ENCODE measurements at regions not wholly inside any gene's neighbourhood (a gene's known extent, or its start where the extent isn't known, plus 50 kb on each side); places are given as distances from the start of the nearest gene placed in this dataset.

DNA sequence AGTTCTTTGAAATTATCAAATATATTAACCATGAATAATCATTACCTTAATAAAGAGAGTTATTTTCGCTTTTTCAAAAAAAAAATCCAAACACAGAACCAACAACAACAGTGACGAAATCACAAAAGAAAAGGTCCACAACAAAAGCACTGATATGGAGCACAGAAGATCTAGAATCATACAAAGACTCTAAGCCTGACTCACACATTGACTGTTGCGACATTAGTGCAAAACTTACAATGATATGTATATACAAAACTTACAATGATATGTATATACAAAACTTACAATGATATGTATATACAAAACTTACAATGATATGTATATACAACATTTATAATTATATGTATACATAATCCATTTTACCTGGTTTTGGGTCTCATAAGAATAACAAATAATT lies 117.7 kb downstream of the USP22 start:
- Histone ChIP-seq H3K9ac (ENCODE audit: low read length) (no peak overlapping the region), H3K79me2 (ENCODE audit: insufficient read depth, low read length) (no peaks in the 10 kb centered on the region), H3K36me3 (ENCODE audit: control insufficient read depth in 1 of 2, insufficient read depth in 2 of 2, low read length in 2 of 2) (no peaks in the 10 kb centered on the region), H2AFZ (ENCODE audit: low read depth, low read length, poor library complexity, severe bottlenecking) (no peak overlapping the region), H3K27me3 (ENCODE audit: insufficient read depth, low read length) (no peaks in the 10 kb centered on the region), H3K4me1 (ENCODE audit: control insufficient read depth in 1 of 2, insufficient read depth in 2 of 2, low read length in 2 of 2) (peaks cover 0 to 4% of the 10 kb centered on the region in 2 experiments; a peak in 1 of 4 replicates), H4K20me1 (ENCODE audit: insufficient read depth) (no peaks in the 10 kb centered on the region), H3K9me2 (ENCODE audit: insufficient read depth) (no peaks in the 10 kb centered on the region), H3K4me3 (replicated peaks in 1 of 2; ENCODE audit: low read depth in 1 of 2, low read length in 2 of 2) (no peak overlapping the region), H3K9me3 (ENCODE audit: control insufficient read depth in 1 of 2, insufficient read depth in 1 of 2, low read depth in 1 of 2, low read length in 2 of 2) (no peaks in the 10 kb centered on the region), H3K27ac (ENCODE audit: low read depth, low read length) (no peak overlapping the region), H3K4me2 (ENCODE audit: low read length) (no peak overlapping the region)
- no TSS peak for BruUV-seq (replicated peaks)
- RAD21 ChIA-PET (ENCODE audit: low non-redundant PET in 1 of 2, low total read pairs in 2 of 2, uncharacterized antibody in 2 of 2, unreplicated experiment in 2 of 2), result no interaction called here
- ATAC-seq (no peak), DNase-seq (ENCODE audit: low read depth, low spot score) (no peak)
- intact Hi-C loops (cut with micrococcal nuclease), result no loop called here
- POLR2A ChIA-PET, result no interaction called here
- CTCF ChIA-PET, result no interaction called here
- TF ChIP-seq CEBPB (IDR thresholded peaks at IDR 0.05; ENCODE audit: low read depth) (no peak), ZNF274 (IDR thresholded peaks at IDR 0.05; ENCODE audit: low read depth, low read length) (no peak), YY1 (IDR thresholded peaks at IDR 0.05; ENCODE audit: extremely low read depth, insufficient replicate concordance, low read depth, low read length) (no peak), SP1 (IDR thresholded peaks at IDR 0.05; ENCODE audit: low read depth) (no peak), POLR2AphosphoS5 (IDR thresholded peaks at IDR 0.05; ENCODE audit: low read depth, low read length) (no peak), CBX3 (IDR thresholded peaks at IDR 0.05; ENCODE audit: low read depth) (no peak), EGR1 (IDR thresholded peaks at IDR 0.05; ENCODE audit: low read depth) (no peak), RAD21 (IDR thresholded peaks at IDR 0.05; ENCODE audit: low read depth) (no peak)
- TF ChIP-seq, protein P1, sequence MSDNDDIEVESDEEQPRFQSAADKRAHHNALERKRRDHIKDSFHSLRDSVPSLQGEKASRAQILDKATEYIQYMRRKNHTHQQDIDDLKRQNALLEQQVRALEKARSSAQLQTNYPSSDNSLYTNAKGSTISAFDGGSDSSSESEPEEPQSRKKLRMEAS (IDR thresholded peaks at IDR 0.05), result no peak
- TF ChIP-seq, protein P2, sequence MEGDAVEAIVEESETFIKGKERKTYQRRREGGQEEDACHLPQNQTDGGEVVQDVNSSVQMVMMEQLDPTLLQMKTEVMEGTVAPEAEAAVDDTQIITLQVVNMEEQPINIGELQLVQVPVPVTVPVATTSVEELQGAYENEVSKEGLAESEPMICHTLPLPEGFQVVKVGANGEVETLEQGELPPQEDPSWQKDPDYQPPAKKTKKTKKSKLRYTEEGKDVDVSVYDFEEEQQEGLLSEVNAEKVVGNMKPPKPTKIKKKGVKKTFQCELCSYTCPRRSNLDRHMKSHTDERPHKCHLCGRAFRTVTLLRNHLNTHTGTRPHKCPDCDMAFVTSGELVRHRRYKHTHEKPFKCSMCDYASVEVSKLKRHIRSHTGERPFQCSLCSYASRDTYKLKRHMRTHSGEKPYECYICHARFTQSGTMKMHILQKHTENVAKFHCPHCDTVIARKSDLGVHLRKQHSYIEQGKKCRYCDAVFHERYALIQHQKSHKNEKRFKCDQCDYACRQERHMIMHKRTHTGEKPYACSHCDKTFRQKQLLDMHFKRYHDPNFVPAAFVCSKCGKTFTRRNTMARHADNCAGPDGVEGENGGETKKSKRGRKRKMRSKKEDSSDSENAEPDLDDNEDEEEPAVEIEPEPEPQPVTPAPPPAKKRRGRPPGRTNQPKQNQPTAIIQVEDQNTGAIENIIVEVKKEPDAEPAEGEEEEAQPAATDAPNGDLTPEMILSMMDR (IDR thresholded peaks at IDR 0.05 in 2 of 3, conservative IDR thresholded peaks at IDR 0.05 in 1 of 3; ENCODE audit: borderline replicate concordance in 1 of 3, insufficient read depth in 1 of 3, low read depth in 2 of 3, low read length in 2 of 3), result no peak

All from HCT116 (cell line).